Stimulated activated naive CD8-positive, alpha-beta T cell treated with anti-CD3 and anti-CD28 coated beads, Interleukin-15, amount 100 ng/mL, for 72 hours (primary cell): ENCODE measurements at regions not wholly inside any gene's neighbourhood (a gene's known extent, or its start where the extent isn't known, plus 50 kb on each side); places are given as distances from the start of the nearest gene placed in this dataset.

Experiments
- ATAC-seq: fragments of 150-1000 bp; cut with Tn5 transposase; 2 replicates; pipeline ENCODE4 v1.10.0; 2021; ENCODE audit warnings: mild to moderate bottlenecking, moderate library complexity
- DNase-seq, 2 donors: peaks; one replicate each; pipeline ENCODE4 v3.0.0; 2021 to 2022
- H3K27ac Mint-ChIP-seq, 2 donors: one replicate each; pipeline ENCODE4 v1.8.0; 2022; ENCODE audit warnings: mild to moderate bottlenecking in 2 of 2, mixed read lengths in 2 of 2, moderate library complexity in 2 of 2
- H3K27me3 Mint-ChIP-seq: one replicate; pipeline ENCODE4 v1.8.0; 2022; ENCODE audit warnings: mixed read lengths
- H3K4me1 Mint-ChIP-seq: one replicate; pipeline ENCODE4 v1.8.0; 2022; ENCODE audit warnings: mild to moderate bottlenecking, mixed read lengths
- H3K4me3 Mint-ChIP-seq, 2 donors: one replicate each; pipeline ENCODE4 v1.8.0; 2022; ENCODE audit warnings: mild to moderate bottlenecking in 2 of 2, mixed read lengths in 2 of 2, moderate library complexity in 1 of 2
- H3K9me3 Mint-ChIP-seq, 2 donors: one replicate each; pipeline ENCODE4 v1.8.0; 2022; ENCODE audit warnings: mixed read lengths in 2 of 2

DNA sequence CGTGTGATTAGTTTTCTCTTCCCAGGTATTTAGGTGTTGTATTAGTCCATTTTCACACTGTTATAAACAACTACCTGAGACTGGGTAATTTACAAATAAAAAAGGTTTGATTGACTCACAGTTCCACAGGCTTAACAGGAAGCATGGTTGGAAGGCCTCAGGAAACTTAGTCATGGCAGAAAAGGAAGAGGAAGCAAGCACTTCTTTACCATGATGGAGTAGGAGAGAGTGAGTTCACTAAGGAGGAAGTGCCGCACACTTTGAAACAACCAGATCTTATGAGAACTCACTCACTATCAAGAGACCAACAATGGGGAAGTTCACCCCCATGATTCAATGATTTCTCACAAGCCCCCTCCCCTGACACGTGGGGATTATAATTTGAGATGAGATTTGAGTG is 1343.7 kb upstream of the GOT2 start:
- H3K27ac Mint-ChIP-seq = no peak overlapping the region
- H3K4me1 Mint-ChIP-seq = no peaks in the 10 kb centered on the region
- H3K4me3 Mint-ChIP-seq = no peak overlapping the region
- ATAC-seq = no peak
- DNase-seq = no peak
- peaks cover 21 to 44% of the 10 kb centered on the region in 2 donors for H3K9me3 Mint-ChIP-seq
- no peaks in the 10 kb centered on the region for H3K27me3 Mint-ChIP-seq

DNA sequence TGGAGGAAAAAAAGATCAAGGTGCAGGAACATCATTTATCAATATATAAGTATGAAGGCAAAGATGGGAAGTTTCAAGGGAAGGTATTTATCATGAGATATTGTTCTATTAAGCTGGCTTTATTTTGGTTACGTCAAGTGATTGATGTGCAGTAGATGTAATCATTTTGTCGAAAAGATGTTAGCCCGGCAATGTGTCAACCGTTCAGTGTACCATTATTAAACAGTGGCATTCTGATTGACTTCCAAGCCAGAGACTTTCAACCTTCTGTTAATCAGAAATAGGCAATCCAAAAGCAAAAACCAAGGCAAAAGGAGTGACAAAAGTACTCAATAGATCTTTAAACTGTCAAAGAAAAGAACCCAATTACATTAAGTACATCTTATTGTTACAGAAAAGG is 1340.3 kb upstream of the GOT2 start:
- Mint-ChIP-seq H3K9me3 (peaks cover 4 to 23% of the 10 kb centered on the region in 2 donors), H3K27me3 (no peaks in the 10 kb centered on the region)

DNA sequence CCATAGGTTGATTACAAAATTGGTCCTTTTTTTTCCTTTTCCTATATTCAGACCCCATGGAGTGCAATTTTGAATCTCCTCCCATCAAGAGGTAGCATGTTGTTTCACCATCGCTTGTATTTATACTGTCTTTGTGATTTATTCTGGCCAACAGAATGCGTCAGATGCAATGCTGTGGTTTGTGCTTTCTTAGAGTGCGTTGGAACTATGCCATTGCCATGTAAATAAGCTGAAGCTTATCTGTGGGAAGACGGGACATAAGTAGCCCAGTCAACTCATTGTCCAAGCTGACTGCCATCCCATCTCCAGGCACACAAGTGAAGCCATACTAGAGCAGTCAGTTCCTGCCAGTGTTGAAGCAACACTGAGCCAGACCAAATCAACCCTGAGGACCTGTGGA is 1339.3 kb upstream of the GOT2 start:
- Mint-ChIP-seq H3K4me3 (no peak overlapping the region), H3K27me3 (no peaks in the 10 kb centered on the region), H3K4me1 (no peaks in the 10 kb centered on the region), H3K9me3 (peaks cover 4 to 18% of the 10 kb centered on the region in 2 donors), H3K27ac (no peak overlapping the region)
- DNase-seq (no peak), ATAC-seq (no peak)

More for the DNA sequence above, 1340.3 kb upstream of the GOT2 start:
- Mint-ChIP-seq H3K4me1 (no peaks in the 10 kb centered on the region), H3K27ac (no peak overlapping the region), H3K4me3 (no peak overlapping the region)
- no peak for ATAC-seq
- DNase-seq = no peak

DNA sequence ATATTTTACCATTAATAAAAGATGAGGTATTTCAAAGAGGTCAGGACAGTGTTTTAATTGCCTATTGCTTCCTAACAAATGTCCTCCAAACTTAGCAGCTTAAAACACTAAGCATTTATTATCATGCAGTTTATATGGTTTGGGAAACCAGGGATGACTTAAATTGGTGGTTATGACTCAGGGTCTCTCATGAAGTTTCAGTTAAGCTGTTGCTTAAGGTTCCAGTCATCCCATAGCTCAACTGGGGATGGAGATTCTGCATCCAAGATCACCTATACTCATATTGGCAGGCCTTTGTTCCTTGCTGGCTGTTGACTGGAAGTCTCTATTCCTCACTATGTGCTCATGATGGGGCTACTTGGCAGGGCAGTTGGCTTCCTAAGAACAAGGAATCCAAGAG is 1329.9 kb upstream of the GOT2 start:
- Mint-ChIP-seq H3K4me1 (no peaks in the 10 kb centered on the region), H3K27ac (no peak overlapping the region), H3K9me3 (peaks cover 3 to 17% of the 10 kb centered on the region in 2 donors), H3K27me3 (no peaks in the 10 kb centered on the region), H3K4me3 (no peak overlapping the region)
- ATAC-seq (no peak), DNase-seq (no peak)

DNA sequence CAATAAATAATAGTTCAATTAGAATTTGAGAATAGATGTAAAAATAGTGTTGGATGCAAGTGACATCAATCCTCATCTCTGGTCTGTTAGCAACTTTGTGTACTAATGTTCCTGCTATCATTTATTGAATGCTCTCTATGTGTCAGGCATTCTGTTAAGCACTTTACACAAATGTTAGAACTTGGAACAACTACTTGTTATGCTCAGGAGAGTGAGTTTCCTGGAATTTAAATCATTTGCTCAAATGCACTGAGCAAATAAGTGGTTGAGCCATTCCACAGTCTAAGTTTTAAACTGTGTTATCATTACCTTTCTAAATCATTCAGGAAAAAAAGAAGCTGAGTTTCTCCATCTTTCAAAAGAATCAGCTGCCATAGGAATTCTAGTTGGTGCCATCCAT is 1327.3 kb upstream of the GOT2 start:
- ATAC-seq (no peak), DNase-seq (no peak)
- no peak overlapping the region for H3K27ac Mint-ChIP-seq
- H3K4me3 Mint-ChIP-seq = no peak overlapping the region
- no peaks in the 10 kb centered on the region for H3K4me1 Mint-ChIP-seq
- no peaks in the 10 kb centered on the region for H3K27me3 Mint-ChIP-seq
- H3K9me3 Mint-ChIP-seq = peaks cover 8 to 23% of the 10 kb centered on the region in 2 donors

DNA sequence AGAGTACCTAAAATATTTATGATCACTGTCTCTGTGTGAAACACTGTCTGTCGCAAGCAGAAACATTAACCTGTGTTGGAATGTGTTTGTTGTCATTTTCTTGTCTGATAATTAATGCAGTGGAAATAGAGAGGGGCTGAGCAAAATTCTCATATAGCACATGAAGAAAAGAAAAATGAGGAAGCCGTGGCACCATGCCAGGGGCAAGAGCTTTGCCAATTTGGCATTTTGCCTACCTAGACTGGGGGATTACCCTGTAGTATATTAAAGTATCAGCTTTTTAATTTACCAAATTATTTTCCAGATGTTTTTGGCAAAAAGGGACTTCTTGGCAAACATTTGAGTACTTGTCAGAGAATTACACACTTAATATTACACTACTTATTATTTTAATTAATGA is 1326.6 kb upstream of the GOT2 start:
- Mint-ChIP-seq H3K27ac (no peak overlapping the region), H3K27me3 (no peaks in the 10 kb centered on the region), H3K9me3 (peaks cover 14 to 21% of the 10 kb centered on the region in 2 donors), H3K4me1 (no peaks in the 10 kb centered on the region), H3K4me3 (no peak overlapping the region)
- DNase-seq (no peak), ATAC-seq (no peak)

DNA sequence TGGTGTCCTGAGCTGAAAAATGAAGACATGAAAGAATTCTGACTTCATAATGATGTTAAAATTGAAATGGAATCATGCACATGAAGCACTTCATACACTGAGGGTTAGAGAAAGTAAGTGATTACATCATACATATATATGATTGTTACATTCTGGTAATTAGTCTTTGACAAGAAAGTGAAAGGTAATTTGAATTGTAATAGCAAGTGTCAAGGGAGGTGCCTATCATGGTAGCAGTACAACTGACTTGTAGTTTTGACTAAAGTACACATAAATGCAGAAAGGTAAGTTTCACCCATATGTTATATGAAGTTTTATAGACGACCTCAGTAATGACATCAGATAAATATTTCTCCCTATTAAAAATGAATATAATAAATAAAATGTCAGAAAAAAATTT is 1325.0 kb upstream of the GOT2 start:
- DNase-seq = no peak
- Mint-ChIP-seq H3K27me3 (no peaks in the 10 kb centered on the region), H3K27ac (no peak overlapping the region), H3K4me3 (no peak overlapping the region), H3K9me3 (peaks cover 14 to 15% of the 10 kb centered on the region in 2 donors), H3K4me1 (no peaks in the 10 kb centered on the region)
- no peak for ATAC-seq

DNA sequence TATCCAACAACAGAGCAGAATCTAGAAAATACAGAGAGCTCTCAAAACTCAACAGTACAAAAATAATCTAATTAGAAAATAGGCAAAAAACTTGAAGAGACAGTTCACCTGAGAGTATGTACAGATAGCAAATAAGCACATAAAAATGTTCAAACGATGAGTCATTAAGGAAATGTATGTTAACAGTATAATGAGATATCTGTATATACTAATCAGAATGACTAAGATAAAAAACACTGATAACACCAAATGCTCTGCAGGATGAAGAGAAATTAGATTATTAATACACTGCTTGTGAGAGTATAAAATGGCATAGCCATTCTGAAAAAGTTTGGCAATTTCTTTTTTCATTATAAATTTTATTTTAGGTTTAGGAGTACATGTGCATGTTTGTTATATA is 1307.6 kb upstream of the GOT2 start:
- no peak for ATAC-seq
- Mint-ChIP-seq H3K4me1 (no peaks in the 10 kb centered on the region), H3K4me3 (no peak overlapping the region), H3K27me3 (no peaks in the 10 kb centered on the region), H3K27ac (no peak overlapping the region), H3K9me3 (peaks cover 4 to 11% of the 10 kb centered on the region in 2 donors)
- DNase-seq = no peak

DNA sequence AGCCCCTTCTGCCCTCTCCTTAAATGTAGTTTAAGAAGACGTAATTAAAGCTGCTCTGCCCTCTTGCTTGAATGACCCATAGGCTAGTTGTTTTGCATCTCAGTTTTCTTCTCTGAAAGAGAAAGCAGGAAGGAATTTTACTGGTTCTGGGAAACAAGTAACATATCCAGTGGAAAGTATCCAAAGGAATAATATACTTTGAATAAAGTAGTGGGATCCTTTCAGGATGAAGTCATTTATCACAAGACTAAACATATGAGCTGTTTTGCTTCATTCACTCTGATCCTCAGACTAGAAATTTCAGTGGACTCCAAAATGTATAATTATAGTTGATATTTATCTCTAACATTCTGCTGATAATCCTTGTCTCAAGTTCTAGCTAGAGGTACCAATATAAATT is 1297.6 kb upstream of the GOT2 start:
- no peak for DNase-seq
- Mint-ChIP-seq H3K4me3 (no peak overlapping the region), H3K9me3 (peaks cover 8 to 17% of the 10 kb centered on the region in 2 donors), H3K4me1 (no peaks in the 10 kb centered on the region), H3K27me3 (no peaks in the 10 kb centered on the region), H3K27ac (no peak overlapping the region)
- ATAC-seq = no peak

DNA sequence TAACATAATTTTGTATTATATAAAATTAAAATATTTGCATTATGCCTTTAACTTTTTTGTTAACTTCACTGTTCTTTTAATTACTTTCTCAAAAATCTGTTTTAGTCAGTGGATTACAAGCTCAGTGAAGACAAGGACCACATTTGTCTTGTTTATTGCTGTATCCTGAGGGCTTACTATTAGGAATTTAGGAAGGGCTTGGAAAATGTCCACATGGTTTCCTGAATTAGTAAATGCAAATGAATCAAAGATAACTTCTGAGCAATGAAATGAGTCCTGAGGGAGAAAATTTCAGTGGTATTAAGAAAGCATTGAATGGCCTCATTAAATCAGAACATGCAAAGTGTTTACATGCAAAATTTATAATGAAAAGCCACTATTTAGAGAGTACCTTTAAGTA is 1293.2 kb upstream of the GOT2 start:
- no peaks in the 10 kb centered on the region for H3K27me3 Mint-ChIP-seq
- H3K9me3 Mint-ChIP-seq = no peaks in the 10 kb centered on the region
- H3K4me1 Mint-ChIP-seq = no peaks in the 10 kb centered on the region
- ATAC-seq (no peak), DNase-seq (no peak)
- no peak overlapping the region for H3K27ac Mint-ChIP-seq
- H3K4me3 Mint-ChIP-seq = no peak overlapping the region

DNA sequence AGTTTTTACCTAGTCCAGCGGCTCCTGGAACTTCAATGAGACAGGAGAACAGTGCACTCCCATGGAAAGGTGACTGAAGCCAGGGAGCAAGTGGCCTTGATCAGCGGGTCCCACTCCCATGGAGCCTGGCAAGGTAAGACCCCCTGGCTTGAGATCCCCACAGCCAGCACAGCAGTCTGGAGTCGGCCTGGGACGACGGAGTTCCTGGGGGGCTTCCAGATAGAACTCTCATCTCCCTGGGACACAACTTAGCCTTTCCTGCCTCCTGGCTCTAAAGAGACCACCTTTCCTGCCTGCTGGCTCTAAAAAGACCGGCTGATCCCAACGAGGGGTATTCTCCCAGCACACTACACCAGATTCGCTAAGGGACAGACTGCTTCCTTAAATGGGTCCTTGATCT is 1279.0 kb upstream of the GOT2 start:
- Mint-ChIP-seq H3K27ac (no peak overlapping the region), H3K9me3 (peaks cover 36 to 44% of the 10 kb centered on the region in 2 donors), H3K27me3 (no peaks in the 10 kb centered on the region), H3K4me1 (no peaks in the 10 kb centered on the region), H3K4me3 (no peak overlapping the region)
- ATAC-seq = no peak
- DNase-seq = no peak

DNA sequence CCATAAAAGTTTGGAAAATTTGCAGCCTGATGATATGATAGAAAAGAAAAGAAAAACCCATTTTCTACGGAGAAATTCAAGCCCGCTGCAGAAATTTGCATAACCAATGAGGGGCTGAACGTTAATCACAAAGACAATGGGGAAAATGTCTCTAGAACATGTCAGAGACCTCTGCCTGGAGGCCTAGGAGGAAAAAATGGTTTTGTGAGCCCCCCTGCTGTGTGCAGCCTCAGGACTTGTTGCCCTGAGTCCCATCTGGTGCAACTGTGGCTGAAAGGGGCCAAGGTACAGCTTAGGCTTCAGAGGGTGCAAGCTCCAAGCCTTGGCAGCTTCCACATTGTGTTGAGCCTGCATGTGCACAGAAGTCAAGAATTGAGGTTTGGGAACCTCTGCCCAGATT is 1267.4 kb upstream of the GOT2 start:
- Mint-ChIP-seq H3K27me3 (no peaks in the 10 kb centered on the region), H3K4me3 (no peak overlapping the region), H3K4me1 (no peaks in the 10 kb centered on the region), H3K27ac (no peak overlapping the region), H3K9me3 (peaks cover 6 to 24% of the 10 kb centered on the region in 2 donors)
- ATAC-seq (no peak), DNase-seq (no peak)

DNA sequence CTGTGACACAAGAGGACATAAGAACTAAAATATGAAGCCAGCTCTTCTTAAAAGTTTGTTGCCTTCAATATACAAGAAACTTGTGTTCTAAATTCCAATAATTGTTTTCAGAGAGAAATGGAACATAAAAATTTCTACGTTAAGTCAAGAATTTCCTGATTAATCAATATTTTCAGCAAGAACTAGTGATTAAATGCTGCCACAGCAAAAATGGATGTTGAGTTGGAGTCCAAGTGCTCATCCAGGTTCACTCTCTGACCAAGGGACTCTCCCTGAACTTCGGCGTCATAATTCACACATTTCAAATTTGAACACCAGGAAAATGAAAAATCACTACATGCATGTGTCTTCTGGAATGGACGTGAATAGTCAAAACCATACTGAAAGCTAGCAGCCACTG is 1263.6 kb upstream of the GOT2 start:
- Mint-ChIP-seq H3K4me1 (no peaks in the 10 kb centered on the region), H3K27me3 (no peaks in the 10 kb centered on the region), H3K27ac (no peak overlapping the region), H3K4me3 (no peak overlapping the region), H3K9me3 (peaks cover 18 to 40% of the 10 kb centered on the region in 2 donors)
- DNase-seq = no peak
- no peak for ATAC-seq

DNA sequence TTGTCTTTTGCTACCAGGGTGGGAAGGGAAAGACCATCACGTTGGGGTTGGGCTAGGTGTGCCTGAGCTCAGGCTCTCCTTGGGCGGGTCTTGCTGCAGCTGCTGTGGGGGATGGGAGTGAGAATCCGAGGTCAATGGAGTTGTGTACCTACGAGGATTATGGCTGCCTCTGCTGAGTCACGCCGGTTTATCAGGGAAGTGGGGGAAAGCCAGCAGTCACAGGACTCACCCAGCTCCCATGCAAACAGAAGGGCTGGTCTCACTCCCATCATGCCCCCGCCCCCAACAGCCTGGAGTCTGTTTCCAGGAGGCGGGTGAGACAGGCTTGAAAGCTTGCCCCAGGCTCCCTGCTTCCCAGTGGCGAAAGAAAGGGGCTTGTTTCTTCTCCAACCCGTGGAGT is 1259.0 kb upstream of the GOT2 start:
- H3K4me3 Mint-ChIP-seq = no peak overlapping the region
- no peaks in the 10 kb centered on the region for H3K27me3 Mint-ChIP-seq

DNA sequence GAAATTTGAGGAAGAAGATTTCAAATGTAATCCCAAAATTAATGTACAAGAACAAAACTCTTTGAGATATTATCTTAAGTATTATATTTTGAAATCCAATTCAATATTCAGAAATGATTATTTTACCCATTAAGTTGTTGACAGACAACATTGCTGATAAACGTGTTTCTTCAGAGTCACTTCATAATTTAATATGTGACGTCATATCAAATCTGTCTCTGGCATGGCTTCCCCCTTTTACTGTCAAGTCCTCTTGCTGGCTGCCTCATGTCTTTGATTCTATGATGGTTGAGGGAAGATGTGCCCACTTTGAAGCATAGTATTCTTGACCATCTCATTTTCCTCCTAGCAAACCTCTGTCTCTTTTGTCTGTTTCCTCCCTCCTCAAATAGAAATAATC is 1257.1 kb upstream of the GOT2 start:
- ATAC-seq (no peak), DNase-seq (no peak)
- Mint-ChIP-seq H3K9me3 (peaks cover 29 to 58% of the 10 kb centered on the region in 2 donors), H3K27ac (no peak overlapping the region), H3K4me1 (no peaks in the 10 kb centered on the region), H3K27me3 (no peaks in the 10 kb centered on the region), H3K4me3 (no peak overlapping the region)

More for the DNA sequence above, 1259.0 kb upstream of the GOT2 start:
- no peak for ATAC-seq
- Mint-ChIP-seq H3K27ac (no peak overlapping the region), H3K4me1 (no peaks in the 10 kb centered on the region), H3K9me3 (peaks cover 32 to 57% of the 10 kb centered on the region in 2 donors)
- no peak for DNase-seq

DNA sequence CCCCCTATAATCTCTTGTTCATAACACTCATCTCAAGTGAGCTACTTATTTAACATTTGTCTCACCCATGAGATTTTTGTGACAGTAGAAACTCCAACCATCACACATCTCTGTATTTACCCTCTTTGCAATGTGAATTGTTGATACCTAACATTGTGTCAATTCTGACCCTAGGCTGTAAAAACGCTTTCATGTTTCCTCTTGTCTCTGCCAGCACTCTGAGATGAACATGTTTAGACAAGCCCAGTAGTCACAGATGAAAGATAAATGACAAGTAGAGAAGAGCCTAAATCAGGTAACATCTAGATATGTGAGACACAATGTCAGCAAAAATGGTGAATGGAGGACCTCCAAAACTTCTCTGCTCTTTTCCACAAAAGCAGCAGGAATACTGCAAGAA is 1254.5 kb upstream of the GOT2 start:
- H3K4me3 Mint-ChIP-seq = no peak overlapping the region
- H3K4me1 Mint-ChIP-seq = no peaks in the 10 kb centered on the region
- ATAC-seq (no peak), DNase-seq (no peak)
- H3K27ac Mint-ChIP-seq = peak overlapping the region in 1 of 2 donors; percentile 22
- H3K9me3 Mint-ChIP-seq = peaks cover 25 to 54% of the 10 kb centered on the region in 2 donors
- no peaks in the 10 kb centered on the region for H3K27me3 Mint-ChIP-seq

DNA sequence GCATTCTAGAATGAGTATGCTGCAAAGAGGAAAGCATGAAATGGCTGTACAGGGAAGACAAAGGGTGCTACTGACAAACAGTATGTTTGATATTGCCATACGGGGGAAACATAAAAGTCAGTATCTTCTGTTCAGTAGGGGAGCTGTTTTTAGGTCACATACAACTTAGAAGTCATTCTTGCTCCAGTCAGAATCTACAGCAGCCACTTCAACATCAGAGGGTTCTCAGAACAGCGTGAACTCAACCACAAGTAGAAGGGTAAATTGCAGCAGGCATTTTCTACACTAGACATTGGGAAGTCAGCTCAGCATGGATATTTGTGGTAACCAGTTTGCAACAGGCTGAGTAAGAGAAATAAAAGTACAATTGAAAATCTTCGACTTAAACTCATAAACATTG is 1241.8 kb upstream of the GOT2 start:
- H3K4me1 Mint-ChIP-seq = no peaks in the 10 kb centered on the region
- ATAC-seq (no peak), DNase-seq (no peak)
- H3K4me3 Mint-ChIP-seq = no peak overlapping the region
- peaks cover 0 to 8% of the 10 kb centered on the region in 2 donors for H3K9me3 Mint-ChIP-seq
- no peak overlapping the region for H3K27ac Mint-ChIP-seq
- no peaks in the 10 kb centered on the region for H3K27me3 Mint-ChIP-seq
